Activated gamma-delta T cell treated with anti-CD3 and anti-CD28 coated beads, Interleukin-2, amount 50 U/mL, for 16 hours (primary cell): ENCODE measurements at regions not wholly inside any gene's neighbourhood (a gene's known extent, or its start where the extent isn't known, plus 50 kb on each side); places are given as distances from the start of the nearest gene placed in this dataset.

Experiments
- DNase-seq: peaks from one replicate; pipeline ENCODE4 v3.0.0-alpha.2; 2020; ENCODE audit warnings: low read depth

GRCh38 chr10:130769146-130770017, 542.1 kb downstream of the TCERG1L start:
- DNase-seq: no peak

- DNase-seq: no peak
These were observed 541.4 kb downstream of the TCERG1L start for GRCh38 chr10:130770018-130770630.

GRCh38 chr10:130771491-130771946, 540.0 kb downstream of the TCERG1L start:
- no peak for DNase-seq

DNA sequence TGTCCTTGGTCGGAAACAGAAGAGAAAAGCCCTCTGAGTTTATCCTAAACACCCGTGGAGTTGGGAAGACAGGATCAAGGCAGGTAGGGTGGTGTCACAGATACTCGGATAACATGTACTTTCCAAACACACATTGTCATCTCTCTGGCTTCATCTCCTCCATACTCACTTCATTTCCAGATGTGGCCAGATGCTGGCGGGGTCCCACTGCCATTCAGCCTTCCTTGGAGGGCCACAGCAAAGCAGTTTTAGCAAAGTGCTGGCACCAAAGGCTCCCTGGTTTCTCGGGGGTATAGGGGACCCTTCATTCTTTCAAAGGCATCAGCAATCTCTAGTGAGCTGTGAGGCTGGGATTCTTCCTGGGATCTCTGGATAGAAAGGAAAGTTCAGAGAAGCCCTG, 539.5 kb downstream of the TCERG1L start:
- DNase-seq: no peak

- DNase-seq: no peak
These were observed 538.8 kb downstream of the TCERG1L start for GRCh38 chr10:130772676-130773075.

- DNase-seq: no peak
These were observed 537.6 kb downstream of the TCERG1L start for GRCh38 chr10:130773941-130774340.

GRCh38 chr10:130774871-130775270, 536.6 kb downstream of the TCERG1L start:
- no peak for DNase-seq

DNA sequence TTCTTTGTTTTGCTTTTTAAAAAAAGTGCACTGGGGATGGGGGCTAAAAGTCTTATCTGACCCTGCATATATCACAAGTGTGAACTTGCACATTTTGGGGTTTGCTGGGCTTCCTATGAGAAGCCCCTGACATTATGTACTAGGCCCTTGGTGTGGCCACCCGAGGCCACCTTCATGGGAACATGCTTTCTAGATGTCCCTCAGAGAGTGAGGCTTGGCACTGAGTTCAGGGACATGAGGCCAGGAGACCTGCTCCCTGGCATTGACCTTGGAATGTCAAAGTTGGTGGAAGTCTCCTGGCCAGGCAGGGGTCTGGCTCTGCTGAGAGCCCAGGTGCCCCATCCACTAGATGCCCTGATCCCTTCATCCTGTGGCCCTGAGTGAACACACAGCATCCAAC, 536.2 kb downstream of the TCERG1L start:
- no peak for DNase-seq

GRCh38 chr10:130776724-130777123, 534.8 kb downstream of the TCERG1L start:
- no peak for DNase-seq

DNA sequence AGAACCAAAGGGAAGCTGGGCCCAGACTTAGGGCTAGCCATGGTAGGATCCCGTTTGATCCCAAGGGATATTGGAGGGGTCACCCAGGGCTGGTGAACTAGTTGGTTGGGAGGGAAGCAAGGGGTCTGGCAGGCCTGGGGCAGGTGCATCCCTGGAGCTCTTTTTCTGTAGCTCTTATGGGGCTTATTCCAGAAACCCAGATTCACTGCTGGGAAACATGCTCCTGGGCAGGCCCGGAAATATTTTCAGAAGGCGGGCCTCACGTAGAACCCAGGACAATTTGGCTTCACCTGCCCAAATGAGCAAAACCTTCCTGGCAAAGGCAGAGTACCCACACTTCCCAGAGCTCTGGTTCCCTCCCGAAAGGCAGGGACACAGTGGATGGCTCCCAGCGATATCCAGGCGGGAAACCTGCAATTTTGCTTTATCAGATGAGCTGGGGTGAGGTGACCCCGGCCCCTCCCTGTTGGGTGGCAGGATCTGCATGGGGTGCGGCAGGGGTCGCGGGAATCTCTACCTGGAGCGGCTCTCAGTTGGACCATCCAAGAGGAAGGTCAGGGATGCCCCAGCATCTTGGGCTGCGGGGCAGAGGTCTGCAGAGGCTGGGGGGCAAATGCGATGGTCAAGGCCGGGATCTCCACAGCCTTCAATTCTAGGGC, 533.9 kb downstream of the TCERG1L start:
- DNase-seq: no peak

GRCh38 chr10:130778166-130778545, 533.4 kb downstream of the TCERG1L start:
- no peak for DNase-seq

DNA sequence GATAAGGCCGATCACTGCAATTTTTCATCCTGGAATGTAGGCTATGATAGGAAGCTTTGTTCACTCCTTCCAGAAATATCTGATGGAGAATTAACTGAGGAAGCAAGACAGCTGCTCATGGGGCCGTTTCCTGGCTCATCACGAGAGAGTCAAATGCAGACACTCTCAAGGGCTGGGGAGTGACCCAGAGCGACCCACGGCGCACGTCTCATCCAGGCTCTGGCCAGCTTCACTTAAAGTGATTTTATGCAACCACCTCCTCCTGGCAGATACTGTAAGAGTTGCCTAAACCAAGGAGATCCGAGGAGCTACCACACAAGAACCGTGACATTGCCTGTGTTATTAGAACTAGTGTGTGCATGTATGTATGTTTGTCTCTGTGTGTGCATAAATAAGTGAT, 530.8 kb downstream of the TCERG1L start:
- DNase-seq: no peak

DNA sequence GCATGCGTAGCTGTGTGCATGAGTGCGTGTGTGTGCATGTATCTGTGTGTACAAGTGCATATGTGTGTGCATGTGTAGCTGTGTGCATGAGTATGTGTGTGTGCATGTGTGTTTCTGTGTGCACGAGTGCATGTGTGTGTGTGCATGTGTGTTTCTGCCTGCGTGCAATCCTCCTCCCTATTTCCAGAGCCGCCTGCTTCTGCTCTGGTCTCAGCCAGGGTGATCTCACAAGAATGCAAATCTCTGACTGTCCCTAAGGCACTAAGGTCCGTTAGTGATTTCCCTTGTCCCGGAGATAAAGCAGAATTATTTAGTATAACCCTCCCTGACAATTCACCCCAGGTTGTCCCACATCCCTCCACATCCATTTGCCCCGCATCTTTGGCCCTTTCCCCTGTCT, 530.3 kb downstream of the TCERG1L start:
- DNase-seq: no peak

- no peak for DNase-seq
These were observed 529.9 kb downstream of the TCERG1L start for GRCh38 chr10:130781623-130782022.

- DNase-seq: no peak
These were observed 529.1 kb downstream of the TCERG1L start for GRCh38 chr10:130782467-130782866.

DNA sequence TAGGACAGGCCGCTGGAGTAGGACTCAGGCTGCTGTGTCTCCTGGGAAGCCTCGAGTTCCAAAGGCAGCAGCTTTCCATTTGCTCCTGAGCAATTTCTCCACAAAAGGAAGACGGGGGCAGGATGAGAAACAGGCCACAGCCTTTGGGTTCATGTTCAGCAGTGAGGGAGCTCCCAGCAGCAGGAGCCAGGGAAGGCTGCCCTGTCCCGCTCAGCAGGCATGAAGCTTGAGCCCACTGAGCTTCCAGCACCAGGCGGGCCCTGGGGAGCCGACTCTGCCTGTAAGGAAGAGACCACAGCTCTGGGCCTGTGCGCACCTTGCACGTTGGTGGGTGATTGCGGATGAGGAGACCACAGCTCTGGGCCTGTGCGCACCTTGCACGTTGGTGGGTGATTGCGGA, 527.2 kb downstream of the TCERG1L start:
- no peak for DNase-seq

- no peak for DNase-seq
These were observed 525.1 kb downstream of the TCERG1L start for GRCh38 chr10:130786365-130786966.

DNA sequence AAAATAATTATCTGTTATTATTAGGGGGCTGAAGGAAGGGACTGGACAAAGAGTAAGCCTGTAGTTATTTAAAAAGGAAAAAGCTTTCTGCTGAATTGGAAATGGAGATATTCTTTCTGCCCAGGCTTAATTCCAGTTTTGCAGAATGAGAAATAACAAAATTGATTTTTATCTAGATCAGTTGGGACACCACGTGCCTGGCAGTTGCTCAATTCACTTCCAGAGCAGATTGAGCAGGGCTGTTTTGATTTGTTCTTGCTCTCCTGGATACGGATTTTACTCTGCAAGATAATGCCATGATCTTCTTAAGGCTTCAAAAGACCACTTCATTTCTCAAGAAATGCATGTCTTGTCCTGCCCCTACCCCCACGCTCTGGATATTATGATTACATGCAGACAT, 524.3 kb downstream of the TCERG1L start:
- DNase-seq: no peak

GRCh38 chr10:130787821-130788220, 523.7 kb downstream of the TCERG1L start:
- no peak for DNase-seq

- DNase-seq: no peak
These were observed 521.2 kb downstream of the TCERG1L start for GRCh38 chr10:130790339-130790738.

DNA sequence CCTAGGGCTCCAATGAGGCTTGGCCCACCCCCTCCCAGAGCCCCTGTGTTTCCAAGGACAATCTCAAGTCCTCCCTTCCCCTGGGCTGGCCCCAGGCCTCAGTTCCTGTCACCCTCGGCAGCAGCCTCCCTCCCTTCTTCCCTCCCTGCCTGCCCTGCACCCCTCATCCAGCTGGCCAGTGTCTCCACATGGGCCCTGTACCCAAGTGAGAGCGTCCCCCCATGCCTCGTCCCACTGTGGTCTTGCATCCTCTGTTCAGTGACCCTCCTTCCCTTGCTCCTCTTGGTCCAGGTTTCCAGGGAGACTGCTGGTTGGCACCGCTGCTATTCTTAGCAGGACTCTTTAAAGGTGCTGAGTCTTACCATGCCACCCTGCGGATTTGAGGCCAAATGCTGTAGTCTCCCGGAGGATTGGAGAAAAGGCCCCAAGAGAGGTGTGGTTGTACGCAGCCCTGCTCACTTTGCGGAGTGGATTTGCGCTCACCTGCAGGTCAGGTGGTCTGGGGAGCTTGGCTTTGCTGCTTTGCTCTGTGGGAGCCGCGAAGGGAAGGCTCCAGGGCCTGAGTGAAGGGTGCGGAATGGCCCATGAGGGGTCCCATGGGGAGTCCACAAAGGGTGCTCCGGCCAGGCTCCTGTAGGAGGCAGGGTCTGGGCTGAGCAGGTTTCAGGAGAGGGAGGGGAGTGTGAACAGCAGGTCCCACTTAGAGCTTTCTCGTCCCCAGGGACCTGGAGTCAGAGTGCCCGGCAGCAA, 519.2 kb downstream of the TCERG1L start:
- no peak for DNase-seq

DNA sequence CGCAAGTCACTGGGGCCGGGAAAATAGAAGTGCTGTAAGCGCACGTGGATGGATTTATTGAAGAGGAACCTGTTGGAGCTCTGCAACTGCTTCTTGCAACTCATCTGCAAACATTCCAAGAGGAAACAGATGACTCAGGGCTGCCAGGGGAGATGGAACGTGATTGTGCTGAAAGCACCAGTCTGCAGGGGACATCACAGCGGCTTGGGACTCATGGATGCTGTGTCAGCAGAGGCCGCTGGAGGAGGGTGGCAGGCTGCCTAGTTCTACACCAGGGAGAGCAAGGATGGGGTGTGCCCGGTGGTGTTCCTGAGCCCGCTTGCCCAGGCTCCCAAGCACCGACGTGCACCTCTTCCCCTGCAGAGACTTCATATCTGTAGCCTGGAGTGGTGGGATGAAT, 515.7 kb downstream of the TCERG1L start:
- no peak for DNase-seq
